Astrocyte of the hippocampus (primary cell): ENCODE measurements at regions not wholly inside any gene's neighbourhood (a gene's known extent, or its start where the extent isn't known, plus 50 kb on each side); places are given as distances from the start of the nearest gene placed in this dataset.
A peak's percentile ranks its signal among the peaks of the same experiment; 100 is the strongest.
"Not testable (repeated sequence)": the region's sequence is repeated elsewhere in the genome, so short reads cannot be mapped to it uniquely, and the experiment has no call there.

Source experiments
- DNase-seq: peaks from one replicate; pipeline ENCODE4 v3.0.0; 2011; ENCODE audit warnings: low read depth, low spot score

- peak; percentile 69 for DNase-seq
Observed at GRCh38 chr1:58968360-58968952, 184.6 kb upstream of the JUN start.

GRCh38 chr1:58969176-58969575, 185.3 kb upstream of the JUN start:
- DNase-seq, result not testable (repeated sequence)

GRCh38 chr1:58971629-58972140, 187.8 kb upstream of the JUN start:
- no peak for DNase-seq

GRCh38 chr1:58975888-58976287, 192.0 kb upstream of the JUN start:
- no peak for DNase-seq

GRCh38 chr1:58976294-58976693, 192.4 kb upstream of the JUN start:
- DNase-seq, result no peak

- no peak for DNase-seq
Observed at GRCh38 chr1:58977598-58977997, 193.8 kb upstream of the JUN start.

GRCh38 chr1:58978096-58978495, 194.2 kb upstream of the JUN start:
- DNase-seq, result no peak

GRCh38 chr1:58979086-58979485, 195.2 kb upstream of the JUN start:
- DNase-seq, result no peak

GRCh38 chr1:58979677-58980076, 195.8 kb upstream of the JUN start:
- DNase-seq, result no peak

- DNase-seq, result no peak
Observed at GRCh38 chr1:58981392-58981791, 197.5 kb upstream of the JUN start.

GRCh38 chr1:58982259-58982998, 198.6 kb upstream of the JUN start:
- DNase-seq, result no peak

GRCh38 chr1:58983162-58983561, 199.3 kb upstream of the JUN start:
- DNase-seq, result no peak

- DNase-seq, result no peak
Observed at GRCh38 chr1:58983633-58984245, 199.9 kb upstream of the JUN start.

GRCh38 chr1:58986996-58987767, 203.3 kb upstream of the JUN start:
- no peak for DNase-seq

- DNase-seq, result no peak
Observed at GRCh38 chr1:58988752-58989151, 204.9 kb upstream of the JUN start.

GRCh38 chr1:58989845-58990244, 206.0 kb upstream of the JUN start:
- no peak for DNase-seq

GRCh38 chr1:58991305-58991704, 207.5 kb upstream of the JUN start:
- DNase-seq, result no peak

GRCh38 chr1:58992643-58993042, 208.8 kb upstream of the JUN start:
- no peak for DNase-seq

GRCh38 chr1:58993403-58993802, 209.6 kb upstream of the JUN start:
- DNase-seq, result no peak

GRCh38 chr1:58994664-58995063, 210.8 kb upstream of the JUN start:
- DNase-seq, result no peak

- no peak for DNase-seq
Observed at GRCh38 chr1:58996341-58997059, 212.7 kb upstream of the JUN start.

- DNase-seq, result no peak
Observed at GRCh38 chr1:58997060-58997411, 213.2 kb upstream of the JUN start.
